SJCRH30 (cell line): ENCODE measurements at regions not wholly inside any gene's neighbourhood (a gene's known extent, or its start where the extent isn't known, plus 50 kb on each side); places are given as distances from the start of the nearest gene placed in this dataset.
"Not testable (repeated sequence)": the region's sequence is repeated elsewhere in the genome, so short reads cannot be mapped to it uniquely, and the experiment has no call there.

ENCODE experiments used
- DNase-seq, 2 experiments: peaks; one replicate each; pipeline ENCODE4 v3.0.0-alpha.2; 2015 to 2020
- H3K27ac ChIP-seq: fragments of 250-450 bp; sonication (Bioruptor Pico); 2 replicates; pipeline ENCODE4 v1.5.1; 2020; ENCODE audit warnings: mild to moderate bottlenecking, moderate library complexity
- H3K27me3 ChIP-seq: fragments of 250-450 bp; sonication (Bioruptor Pico); 2 replicates; pipeline ENCODE4 v1.5.1; 2020; ENCODE audit warnings: mild to moderate bottlenecking, moderate library complexity
- H3K36me3 ChIP-seq: fragments of 250-450 bp; sonication (Bioruptor Pico); 2 replicates; pipeline ENCODE4 v1.5.1; 2020; ENCODE audit warnings: mild to moderate bottlenecking, moderate library complexity
- H3K4me1 ChIP-seq: fragments of 250-450 bp; sonication (Bioruptor Pico); 2 replicates; pipeline ENCODE4 v1.5.1; 2020; ENCODE audit warnings: mild to moderate bottlenecking, moderate library complexity
- H3K4me3 ChIP-seq: fragments of 250-450 bp; sonication (Bioruptor Pico); 2 replicates; pipeline ENCODE4 v1.5.1; 2020; ENCODE audit warnings: mild to moderate bottlenecking, moderate library complexity
- H3K9me3 ChIP-seq: fragments of 250-450 bp; sonication (Bioruptor Pico); replicated peaks from 2 replicates; pipeline ENCODE4 v1.5.1; 2020; ENCODE audit warnings: mild to moderate bottlenecking, moderate library complexity

DNA sequence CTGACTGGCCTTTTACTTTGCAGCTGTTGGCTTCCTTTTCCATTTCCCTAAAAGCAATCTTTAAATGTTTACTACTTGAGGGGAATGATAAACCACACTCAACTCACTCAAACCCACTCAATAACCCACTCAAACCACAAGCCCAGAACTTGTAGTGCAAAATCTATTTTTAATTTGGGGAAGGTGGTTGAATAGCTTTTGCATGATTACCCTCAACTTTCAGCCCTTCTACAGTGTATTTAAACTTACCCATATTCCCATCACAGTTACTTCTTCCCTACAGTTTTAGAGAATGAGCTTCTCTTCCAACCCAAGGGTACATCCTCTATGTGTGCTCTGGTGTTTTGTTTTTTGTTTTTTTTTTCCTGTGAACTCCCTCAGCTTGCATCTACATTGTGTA lies 636.1 kb downstream of the TDRD15 start:
- no peaks in the 10 kb centered on the region for H3K4me1 ChIP-seq

DNA sequence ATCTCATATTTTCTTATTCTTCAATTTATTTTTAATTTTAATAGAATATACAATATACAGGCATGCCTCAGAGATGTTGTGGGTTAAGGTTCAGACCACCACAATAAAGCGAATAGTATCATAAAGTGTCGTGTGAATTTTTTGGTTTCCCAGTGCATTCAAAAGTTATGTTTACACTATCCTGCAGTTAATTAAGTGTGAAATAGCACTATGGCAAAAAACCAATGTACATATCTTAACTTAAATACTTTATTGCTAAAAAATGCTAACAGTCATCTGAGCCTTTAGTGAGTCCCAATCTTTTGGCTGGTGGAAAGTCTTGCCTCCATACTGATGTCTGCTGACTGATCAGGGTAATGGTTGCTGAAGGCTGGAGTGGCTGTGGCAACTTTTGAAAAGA lies 637.6 kb downstream of the TDRD15 start:
- H3K27me3 ChIP-seq: 0 out of 2 replicates have a peak, but pooled peaks cover 3% of the 10 kb centered on the region

More for the DNA sequence above, 636.1 kb downstream of the TDRD15 start:
- Histone ChIP-seq H3K4me3 (no peak overlapping the region), H3K36me3 (no peaks in the 10 kb centered on the region), H3K27ac (no peak overlapping the region), H3K27me3 (0 out of 2 replicates have a peak, but pooled peaks cover 3% of the 10 kb centered on the region), H3K9me3 (no peaks in the 10 kb centered on the region)
- no peak for DNase-seq

DNA sequence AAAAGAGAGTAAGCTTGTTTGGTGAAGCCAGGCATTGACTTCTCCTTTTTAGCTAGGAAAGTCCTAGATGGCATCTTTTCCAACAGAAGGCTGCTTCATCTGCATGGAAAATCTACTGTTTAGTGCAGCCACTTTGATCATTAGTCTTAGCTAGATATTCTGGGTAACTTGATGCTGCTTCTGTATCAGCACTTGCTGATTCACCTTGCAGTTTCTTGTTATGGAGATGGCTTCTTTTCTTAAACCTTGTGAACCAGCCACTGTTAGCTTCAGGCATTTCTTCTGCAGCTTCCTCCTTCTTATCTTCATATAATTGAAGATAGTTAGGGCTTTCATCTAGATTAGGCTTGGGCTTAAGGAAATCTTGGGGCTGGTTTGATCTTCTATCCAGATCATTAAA lies 639.7 kb downstream of the TDRD15 start:
- 0 out of 2 replicates have a peak, but pooled peaks cover 3% of the 10 kb centered on the region for H3K27me3 ChIP-seq
- no peak for DNase-seq
- H3K9me3 ChIP-seq: no peaks in the 10 kb centered on the region
- H3K36me3 ChIP-seq: no peaks in the 10 kb centered on the region
- H3K4me1 ChIP-seq: no peaks in the 10 kb centered on the region
- no peak overlapping the region for H3K4me3 ChIP-seq
- no peak overlapping the region for H3K27ac ChIP-seq

More for the DNA sequence above, 637.6 kb downstream of the TDRD15 start:
- DNase-seq: no peak
- Histone ChIP-seq H3K27ac (no peak overlapping the region), H3K4me1 (no peaks in the 10 kb centered on the region), H3K36me3 (no peaks in the 10 kb centered on the region), H3K4me3 (no peak overlapping the region), H3K9me3 (no peaks in the 10 kb centered on the region)

DNA sequence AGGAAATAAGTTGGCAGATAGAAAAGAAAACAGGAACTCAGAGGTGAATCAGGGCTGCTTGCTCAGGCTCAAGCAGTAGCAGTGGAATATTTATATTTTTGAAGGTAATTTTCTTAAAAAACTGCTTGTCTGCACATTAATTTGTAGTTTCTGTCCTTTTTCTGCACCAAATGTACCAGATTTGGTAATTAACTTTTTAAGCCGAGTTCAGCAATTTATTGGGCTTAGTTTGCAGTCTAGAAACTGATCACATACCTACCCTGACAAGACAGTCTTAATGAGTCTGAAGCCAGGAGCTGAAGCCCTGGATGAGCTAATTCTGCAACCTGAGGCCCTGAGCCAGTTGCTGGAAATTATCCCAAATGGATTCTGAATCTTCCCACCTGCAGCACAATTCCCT lies 647.0 kb downstream of the TDRD15 start:
- DNase-seq: no peak
- H3K27ac ChIP-seq: no peak overlapping the region
- no peaks in the 10 kb centered on the region; the same call in 1 of the 2 replicates for H3K36me3 ChIP-seq
- H3K4me1 ChIP-seq: no peaks in the 10 kb centered on the region
- H3K4me3 ChIP-seq: no peak overlapping the region
- no peaks in the 10 kb centered on the region for H3K9me3 ChIP-seq
- H3K27me3 ChIP-seq: no peaks in the 10 kb centered on the region

DNA sequence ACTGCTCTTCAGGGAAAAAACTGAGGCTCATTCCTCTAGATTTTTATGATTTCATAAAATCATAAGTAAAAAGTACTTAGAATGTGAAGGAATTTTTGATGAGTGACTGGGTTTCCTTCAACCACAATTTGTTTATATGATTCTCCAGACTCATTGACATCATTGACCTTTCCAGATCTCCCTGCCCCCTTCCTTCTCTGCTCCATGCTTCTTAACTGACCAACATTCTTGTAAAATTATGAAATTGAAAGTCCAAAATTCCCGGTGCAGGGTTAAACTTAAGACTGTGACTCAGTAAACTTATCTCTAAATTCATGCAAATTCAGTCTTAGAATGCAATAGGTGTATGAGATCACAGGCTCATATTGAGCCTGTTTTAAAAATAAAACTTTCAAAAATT lies 648.9 kb downstream of the TDRD15 start:
- Histone ChIP-seq H3K27me3 (0 out of 2 replicates have a peak, but pooled peaks cover 4% of the 10 kb centered on the region), H3K9me3 (no peaks in the 10 kb centered on the region), H3K36me3 (no peaks in the 10 kb centered on the region; the same call in 1 of the 2 replicates), H3K4me3 (no peak overlapping the region), H3K27ac (no peak overlapping the region), H3K4me1 (no peaks in the 10 kb centered on the region)
- no peak for DNase-seq

DNA sequence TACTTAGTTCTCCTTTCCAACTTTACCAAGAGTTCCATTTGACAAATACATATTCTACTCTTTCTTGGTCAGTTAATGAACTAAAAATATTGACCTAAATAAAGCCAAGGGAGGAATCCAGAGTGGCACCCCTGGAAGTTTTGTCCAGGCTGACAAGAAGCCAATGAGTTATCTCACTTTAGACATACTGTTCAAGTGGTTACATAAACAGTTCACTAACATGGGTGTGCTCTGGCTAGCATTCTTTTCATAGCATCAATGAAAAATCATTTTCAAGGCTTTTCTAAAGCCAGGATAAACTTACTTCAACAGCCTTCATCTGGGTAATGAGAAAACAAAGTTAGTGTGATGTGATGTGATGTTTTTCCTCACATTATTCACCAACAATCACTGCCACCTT lies 649.4 kb downstream of the TDRD15 start:
- no peak overlapping the region for H3K4me3 ChIP-seq
- DNase-seq: no peak
- no peaks in the 10 kb centered on the region; the same call in 1 of the 2 replicates for H3K36me3 ChIP-seq
- 0 out of 2 replicates have a peak, but pooled peaks cover 4% of the 10 kb centered on the region for H3K27me3 ChIP-seq
- H3K4me1 ChIP-seq: no peaks in the 10 kb centered on the region
- H3K27ac ChIP-seq: no peak overlapping the region
- H3K9me3 ChIP-seq: no peaks in the 10 kb centered on the region

DNA sequence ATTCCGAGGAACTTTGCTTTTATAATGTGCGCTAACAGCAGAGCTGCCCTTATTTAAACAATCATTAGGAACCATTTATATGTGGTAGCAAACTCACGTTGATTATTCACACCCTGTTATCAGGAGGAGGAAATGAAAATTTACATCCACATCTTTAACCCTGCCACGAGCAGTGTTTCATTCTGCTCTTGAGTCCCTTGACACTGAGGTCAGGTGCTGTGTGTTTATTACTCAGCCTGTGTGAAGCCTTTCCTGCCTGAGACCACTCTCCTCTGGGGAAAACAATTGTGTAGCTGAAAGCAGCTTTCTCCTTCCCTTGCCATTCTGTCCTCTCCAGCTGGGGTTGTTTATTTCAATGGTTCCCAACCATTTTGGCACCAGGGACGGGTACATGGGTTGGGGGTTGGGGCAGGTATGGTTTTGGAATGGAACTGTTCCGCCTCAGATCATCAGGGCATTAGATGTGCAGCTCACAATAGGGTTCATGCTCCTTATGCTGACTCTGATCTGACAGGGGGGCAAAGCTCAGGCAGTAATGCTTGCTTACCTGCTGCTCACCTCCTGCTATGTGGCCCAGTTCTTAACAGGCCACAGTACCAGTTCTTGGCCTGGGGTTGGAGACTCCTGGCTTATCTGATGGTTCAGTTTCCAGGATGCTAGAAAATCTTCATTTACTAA lies 651.1 kb downstream of the TDRD15 start:
- Histone ChIP-seq H3K36me3 (no peaks in the 10 kb centered on the region; the same call in 1 of the 2 replicates), H3K9me3 (no peaks in the 10 kb centered on the region), H3K4me3 (no peak overlapping the region), H3K4me1 (no peaks in the 10 kb centered on the region), H3K27me3 (0 out of 2 replicates have a peak, but pooled peaks cover 4% of the 10 kb centered on the region), H3K27ac (no peak overlapping the region)
- no peak for DNase-seq

DNA sequence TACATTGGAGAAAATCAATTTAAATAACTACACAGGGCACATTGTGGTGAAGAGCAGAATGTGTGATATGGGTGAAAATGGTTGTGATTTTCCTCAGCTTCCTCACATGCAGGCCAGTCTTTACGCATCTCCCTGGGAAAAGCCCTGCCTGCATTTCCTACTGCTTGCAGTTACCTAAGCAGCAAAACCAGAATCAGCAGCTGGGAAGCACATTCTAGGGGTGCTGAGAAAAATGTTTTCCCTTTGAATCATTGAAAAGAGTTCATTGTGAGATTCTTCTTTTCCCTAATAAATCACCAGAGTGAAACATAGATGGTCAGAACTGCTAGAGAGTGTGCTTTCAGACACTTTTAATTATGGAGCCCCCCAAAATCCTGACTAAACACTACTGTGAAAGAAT lies 656.0 kb downstream of the TDRD15 start:
- H3K27ac ChIP-seq: no peak overlapping the region
- no peak for DNase-seq
- no peak overlapping the region for H3K4me3 ChIP-seq
- no peaks in the 10 kb centered on the region for H3K9me3 ChIP-seq
- 0 out of 2 replicates have a peak, but pooled peaks cover 4% of the 10 kb centered on the region for H3K27me3 ChIP-seq
- H3K36me3 ChIP-seq: no peaks in the 10 kb centered on the region
- H3K4me1 ChIP-seq: no peaks in the 10 kb centered on the region

DNA sequence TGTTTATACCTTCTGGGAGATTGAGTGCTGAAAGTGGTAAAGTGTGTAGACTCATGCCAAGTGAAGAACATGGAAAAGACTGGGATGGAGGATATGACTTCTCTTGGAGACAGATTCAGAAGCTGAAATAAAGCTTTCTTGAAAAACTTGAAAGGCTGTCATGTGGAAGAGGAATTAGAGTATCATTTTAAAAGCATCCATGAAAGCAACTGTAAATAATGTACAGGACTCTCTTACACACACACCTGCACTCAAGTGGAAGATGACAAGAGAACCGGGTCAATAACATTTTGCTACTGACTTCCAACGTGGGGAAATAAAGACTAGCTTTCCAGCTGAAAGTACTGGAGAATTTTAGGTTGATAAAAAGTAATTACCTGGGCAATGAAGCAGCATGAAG lies 658.2 kb downstream of the TDRD15 start:
- no peak for DNase-seq
- peaks cover 3% of the 10 kb centered on the region; the same call in 1 of the 2 replicates for H3K27me3 ChIP-seq
- no peak overlapping the region for H3K27ac ChIP-seq
- H3K36me3 ChIP-seq: no peaks in the 10 kb centered on the region
- no peak overlapping the region for H3K4me3 ChIP-seq
- H3K9me3 ChIP-seq: no peaks in the 10 kb centered on the region
- H3K4me1 ChIP-seq: no peaks in the 10 kb centered on the region

DNA sequence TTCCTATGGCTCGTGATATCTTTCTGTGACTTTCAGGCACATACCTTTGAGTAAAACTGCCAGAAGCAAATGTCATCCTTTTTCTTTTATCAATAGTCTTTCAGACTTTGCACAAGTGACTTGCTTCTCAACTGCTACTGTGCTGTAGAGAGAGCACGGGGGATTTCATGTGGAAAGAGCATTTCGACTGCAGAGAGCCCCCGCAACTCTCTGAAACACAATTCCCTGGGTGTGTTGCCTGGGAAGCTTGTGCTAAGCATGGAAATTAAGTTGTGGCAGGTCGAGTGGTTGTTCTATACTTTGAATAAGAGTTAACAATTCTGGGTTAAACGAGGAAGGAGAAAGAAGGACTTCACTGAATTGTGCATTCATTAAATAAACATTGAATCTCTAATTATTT lies 659.1 kb downstream of the TDRD15 start:
- no peak overlapping the region for H3K27ac ChIP-seq
- no peak overlapping the region for H3K4me3 ChIP-seq
- H3K9me3 ChIP-seq: no peaks in the 10 kb centered on the region
- DNase-seq: no peak
- no peaks in the 10 kb centered on the region for H3K36me3 ChIP-seq
- H3K4me1 ChIP-seq: no peaks in the 10 kb centered on the region
- peaks cover 3% of the 10 kb centered on the region; the same call in 1 of the 2 replicates for H3K27me3 ChIP-seq

DNA sequence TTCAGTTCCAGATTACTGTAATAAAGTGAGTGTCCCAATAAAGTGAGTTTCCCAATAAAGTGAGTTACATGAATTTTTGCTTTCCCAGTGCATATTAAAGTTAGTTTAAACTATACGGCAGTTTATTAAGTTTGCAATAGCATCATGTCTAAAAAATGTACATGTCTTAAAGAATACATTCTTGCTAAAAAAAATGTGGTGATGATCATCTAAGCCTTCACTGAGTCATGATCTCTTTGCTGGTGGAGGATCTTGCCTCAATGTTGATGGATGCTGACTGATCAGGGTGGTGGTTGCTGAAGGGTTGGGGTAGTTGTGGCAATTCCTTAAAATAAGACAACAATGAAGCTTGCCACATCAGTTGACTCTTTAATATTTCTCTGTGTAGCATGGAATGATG lies 664.2 kb downstream of the TDRD15 start:
- Histone ChIP-seq H3K4me1 (no peaks in the 10 kb centered on the region; the same call in 1 of the 2 replicates), H3K9me3 (no peaks in the 10 kb centered on the region), H3K27me3 (peaks cover 3% of the 10 kb centered on the region; the same call in 1 of the 2 replicates), H3K27ac (no peak overlapping the region), H3K36me3 (no peaks in the 10 kb centered on the region), H3K4me3 (no peak overlapping the region)
- no peak for DNase-seq

DNA sequence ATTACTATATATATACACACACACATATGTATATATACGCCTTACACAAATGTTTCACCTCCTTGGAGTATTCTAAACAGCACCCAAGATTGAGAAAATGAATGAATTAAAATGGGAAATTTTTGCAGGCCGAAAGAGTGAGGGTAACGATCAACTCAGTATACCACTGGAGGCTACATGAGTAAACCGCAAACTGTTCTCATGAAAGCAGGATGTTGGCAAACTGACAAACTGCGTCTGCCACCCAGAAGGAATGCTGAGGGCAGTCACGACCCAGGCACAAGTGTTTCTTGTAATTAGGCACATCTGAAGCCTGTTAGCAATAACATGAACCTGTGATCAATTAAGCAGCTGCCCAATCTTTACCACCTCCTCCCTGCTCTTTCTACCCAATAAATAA lies 666.5 kb downstream of the TDRD15 start:
- H3K9me3 ChIP-seq, H3K4me3 ChIP-seq, H3K27me3 ChIP-seq, DNase-seq, H3K27ac ChIP-seq, H3K4me1 ChIP-seq, H3K36me3 ChIP-seq: not testable (repeated sequence)

DNA sequence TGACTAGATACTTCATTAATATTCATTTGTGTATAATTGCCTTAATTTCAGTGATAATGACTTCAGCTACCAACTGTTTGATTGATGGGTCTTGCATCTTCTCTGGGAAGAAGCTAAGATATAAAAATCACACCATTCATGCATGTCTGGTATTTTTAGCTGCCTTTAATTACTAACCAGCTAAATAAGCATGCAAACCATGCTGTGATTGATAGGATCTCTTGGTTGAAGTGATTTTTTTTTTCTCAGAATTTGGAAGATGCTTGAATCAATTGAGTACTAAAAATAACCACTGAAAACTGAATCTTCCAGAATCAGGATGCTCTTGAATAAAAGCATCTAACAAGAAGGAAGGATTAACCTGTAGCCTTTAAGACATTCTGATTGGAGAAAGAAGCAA lies 668.8 kb downstream of the TDRD15 start:
- Histone ChIP-seq H3K27ac (no peak overlapping the region), H3K4me3 (no peak overlapping the region), H3K9me3 (no peaks in the 10 kb centered on the region), H3K4me1 (no peaks in the 10 kb centered on the region; the same call in 1 of the 2 replicates), H3K27me3 (no peaks in the 10 kb centered on the region; the same call in 1 of the 2 replicates), H3K36me3 (no peaks in the 10 kb centered on the region)
- DNase-seq: no peak

DNA sequence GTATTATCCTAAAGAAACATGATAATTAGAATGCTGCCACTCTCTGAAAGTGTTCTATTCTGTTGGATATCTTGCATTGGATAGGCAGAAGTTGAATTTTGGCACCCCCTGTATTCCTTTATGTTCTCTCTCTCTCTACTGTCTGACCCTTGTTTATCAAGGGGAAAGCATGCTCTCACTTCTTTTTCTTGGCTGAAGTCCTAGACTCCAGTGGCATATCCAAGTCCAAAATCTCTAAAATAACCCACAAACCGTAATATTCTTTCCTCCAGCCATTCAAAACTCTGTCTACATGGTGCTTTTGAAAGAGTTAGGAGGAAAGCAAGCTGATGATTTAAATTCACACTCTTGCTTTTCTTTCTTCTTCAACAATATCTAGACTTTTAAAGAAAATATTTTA lies 669.7 kb downstream of the TDRD15 start:
- Histone ChIP-seq H3K4me3 (no peak overlapping the region), H3K4me1 (no peaks in the 10 kb centered on the region; the same call in 1 of the 2 replicates), H3K27ac (no peak overlapping the region), H3K9me3 (no peaks in the 10 kb centered on the region), H3K27me3 (no peaks in the 10 kb centered on the region; the same call in 1 of the 2 replicates), H3K36me3 (no peaks in the 10 kb centered on the region)
- DNase-seq: no peak

DNA sequence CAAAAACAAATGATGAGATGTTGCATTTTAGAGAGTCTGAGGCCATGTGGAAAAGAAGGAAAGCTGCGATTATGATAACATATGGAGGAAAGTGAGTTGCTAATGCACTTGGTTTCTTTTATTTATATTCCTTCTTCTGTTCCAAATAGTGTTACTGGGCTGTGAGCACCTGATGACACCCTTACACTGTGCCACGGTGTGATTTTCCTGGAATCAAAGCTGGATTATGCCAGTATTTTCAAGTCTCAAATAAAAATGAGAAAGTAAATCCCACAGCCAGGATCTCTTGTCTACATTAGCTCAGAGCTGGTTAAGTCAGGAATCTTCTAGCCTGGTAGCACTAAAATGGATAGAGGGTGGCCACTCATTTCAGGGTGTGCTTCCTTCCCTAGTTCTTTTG lies 670.8 kb downstream of the TDRD15 start:
- Histone ChIP-seq H3K27me3 (no peaks in the 10 kb centered on the region; the same call in 1 of the 2 replicates), H3K9me3 (no peaks in the 10 kb centered on the region), H3K27ac (no peak overlapping the region), H3K4me3 (no peak overlapping the region), H3K36me3 (no peaks in the 10 kb centered on the region), H3K4me1 (no peaks in the 10 kb centered on the region; the same call in 1 of the 2 replicates)
- no peak for DNase-seq

DNA sequence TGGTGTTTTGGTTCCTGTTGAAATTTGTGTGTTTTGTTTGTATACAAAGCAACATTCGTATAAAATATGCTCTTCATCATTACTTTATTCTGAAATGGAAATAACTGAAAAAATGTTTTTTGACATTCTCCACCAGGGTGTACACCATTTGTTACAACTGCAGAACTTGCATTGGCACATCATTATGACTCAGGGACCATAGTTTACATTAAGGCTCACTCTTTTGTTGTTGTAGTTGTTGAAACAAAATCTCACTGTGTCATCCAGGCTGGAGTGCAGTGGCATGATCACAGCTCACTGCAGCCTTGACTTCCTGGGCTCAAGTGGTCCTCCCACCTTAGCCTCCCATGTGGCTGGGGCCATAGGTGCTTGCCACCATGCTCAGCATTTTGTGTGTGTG lies 676.6 kb downstream of the TDRD15 start:
- no peak overlapping the region for H3K4me3 ChIP-seq
- no peaks in the 10 kb centered on the region for H3K9me3 ChIP-seq
- 0 out of 2 replicates have a peak, but pooled peaks cover 3% of the 10 kb centered on the region for H3K4me1 ChIP-seq
- DNase-seq: no peak
- H3K36me3 ChIP-seq: no peaks in the 10 kb centered on the region
- H3K27me3 ChIP-seq: no peaks in the 10 kb centered on the region
- no peak overlapping the region for H3K27ac ChIP-seq
